ENCODE measurements at regions not wholly inside any gene's neighbourhood (a gene's known extent, or its start where the extent isn't known, plus 50 kb on each side); places are given as distances from the start of the nearest gene placed in this dataset.

DNA sequence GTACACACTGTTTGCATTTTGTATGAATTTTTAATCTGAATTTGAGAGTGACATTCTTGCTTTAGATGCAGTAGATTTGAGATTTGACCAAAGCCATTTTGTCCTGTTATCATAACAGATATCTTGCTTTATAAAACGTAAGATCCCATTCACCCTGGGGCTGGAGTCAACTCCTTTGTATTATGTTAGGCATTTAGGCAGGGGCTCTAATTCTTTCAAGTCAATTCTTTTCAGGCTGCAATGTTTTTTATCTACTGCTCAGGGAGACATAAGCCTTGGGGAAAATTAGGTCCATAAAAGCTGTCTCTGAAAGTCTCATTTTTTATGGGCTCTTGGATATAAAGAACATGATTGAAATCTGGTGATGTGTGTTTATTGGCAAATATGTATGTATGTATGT, 53.0 kb upstream of the CADPS start:
- TF ChIP-seq POLR2A (IDR thresholded peaks at IDR 0.05; ENCODE audit: low read length) (no peak), GATA1 (IDR thresholded peaks at IDR 0.05; ENCODE audit: low read depth, low read length) (no peak)

Data from erythroblast (primary cell).